GM12865 (cell line): ENCODE measurements at regions not wholly inside any gene's neighbourhood (a gene's known extent, or its start where the extent isn't known, plus 50 kb on each side); places are given as distances from the start of the nearest gene placed in this dataset.

Experiments
- DNase-seq: peaks from one replicate; pipeline ENCODE4 v3.0.0; 2010; ENCODE audit warnings: low read depth
- H3K4me3 ChIP-seq: 2 replicates; pipeline ENCODE4 v1.5.1; 2011; ENCODE audit warnings: mild to moderate bottlenecking, low read depth, low read length, control low read depth
- CTCF ChIP-seq: IDR thresholded peaks from 2 replicates; pipeline ENCODE4 v1.5.1; 2011; ENCODE audit warnings: low read length, control low read depth, low read depth, inconsistent platforms; ENCODE audit not compliant: insufficient read depth; ENCODE audit errors: missing control alignments

- DNase-seq = no peak
- no peak overlapping the region for H3K4me3 ChIP-seq
- TF ChIP-seq CTCF = no peak
Measured at GRCh38 chr12:47527816-47528215, 178.0 kb downstream of the RPAP3 start.

- H3K4me3 ChIP-seq = no peak overlapping the region
- no peak for DNase-seq
- no peak for TF ChIP-seq CTCF
Measured at GRCh38 chr12:47520029-47520428, 185.8 kb downstream of the RPAP3 start.

- TF ChIP-seq CTCF = no peak
- H3K4me3 ChIP-seq = no peak overlapping the region
- DNase-seq = no peak
Measured at GRCh38 chr12:47517122-47517521, 188.7 kb downstream of the RPAP3 start.

- TF ChIP-seq CTCF = no peak
- no peak for DNase-seq
- no peak overlapping the region for H3K4me3 ChIP-seq
Measured at GRCh38 chr12:47509398-47509851, 196.4 kb downstream of the RPAP3 start.

GRCh38 chr12:47507221-47507620, 198.6 kb downstream of the RPAP3 start:
- no peak overlapping the region for H3K4me3 ChIP-seq
- no peak for DNase-seq
- TF ChIP-seq CTCF = no peak

- no peak for DNase-seq
- TF ChIP-seq CTCF = no peak
- no peak overlapping the region for H3K4me3 ChIP-seq
Measured at GRCh38 chr12:47504775-47505446, 200.9 kb downstream of the RPAP3 start.

- no peak for TF ChIP-seq CTCF
- H3K4me3 ChIP-seq = no peak overlapping the region
- no peak for DNase-seq
Measured at GRCh38 chr12:47493801-47494200, 212.0 kb downstream of the RPAP3 start.
